Lung microvascular endothelial cell (primary cell): ENCODE measurements at regions not wholly inside any gene's neighbourhood (a gene's known extent, or its start where the extent isn't known, plus 50 kb on each side); places are given as distances from the start of the nearest gene placed in this dataset.

Experiments used
- DNase-seq, 2 donors: peaks; one replicate each; pipeline versions ENCODE4 v3.0.0 to v3.0.0-alpha.2; 2010; ENCODE audit warnings: low read depth in 2 of 2

GRCh38 chr17:79370126-79370525 lies 240.7 kb downstream of the RBFOX3 start:
- DNase-seq: no peak

DNA sequence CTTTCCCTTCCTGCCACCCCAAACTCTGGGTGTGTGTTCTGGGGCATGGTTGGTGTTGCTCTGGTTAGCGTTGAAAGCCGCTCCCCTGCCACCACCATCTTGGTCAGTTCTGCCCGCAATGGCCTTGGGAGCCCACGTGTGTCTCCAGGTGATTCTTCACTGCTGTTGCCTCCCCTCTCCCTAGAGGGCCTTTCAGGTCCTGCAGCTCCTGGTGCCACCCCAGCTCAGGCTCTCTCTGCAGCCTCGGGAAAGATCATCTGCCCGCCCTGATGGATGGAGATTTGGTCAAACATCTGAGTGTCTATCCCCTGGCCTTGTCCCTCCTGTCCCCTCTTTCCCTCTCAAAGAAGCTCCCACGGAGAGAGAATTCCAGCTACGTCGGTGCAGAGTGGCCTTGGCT lies 241.3 kb downstream of the RBFOX3 start:
- DNase-seq: no peak

GRCh38 chr17:79369001-79369400 lies 241.8 kb downstream of the RBFOX3 start:
- DNase-seq: no peak

GRCh38 chr17:79368521-79368920 lies 242.3 kb downstream of the RBFOX3 start:
- no peak for DNase-seq

DNA sequence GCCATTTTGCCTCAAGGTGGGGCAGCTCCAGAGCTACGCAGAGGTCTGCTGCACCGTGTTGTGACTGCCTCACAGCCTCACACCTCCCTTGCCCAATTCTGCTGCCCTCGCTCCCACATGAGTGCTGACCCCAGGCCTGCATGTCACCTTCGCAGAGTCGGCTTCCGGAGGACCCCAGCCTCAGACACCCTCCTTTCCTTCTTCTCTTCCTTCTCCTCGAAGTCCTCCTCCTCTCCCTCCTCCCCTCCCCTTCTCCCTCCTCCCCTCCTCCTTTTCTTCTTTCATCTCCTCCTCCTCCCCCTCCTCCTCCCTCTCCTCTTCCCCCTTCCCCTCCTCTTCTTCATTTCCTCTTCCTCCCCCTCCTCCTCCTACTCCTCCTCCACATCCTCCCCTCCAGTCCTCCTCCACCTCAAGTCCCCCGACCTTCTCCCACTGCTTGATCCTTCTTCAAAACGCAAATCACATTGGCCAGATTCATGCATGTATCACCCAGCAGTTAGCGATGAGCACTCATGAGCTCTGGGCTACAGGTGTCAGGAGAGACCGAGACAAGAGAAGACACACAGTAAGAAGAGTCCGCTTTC lies 243.8 kb downstream of the RBFOX3 start:
- DNase-seq: no peak

- DNase-seq: no peak
Observed at GRCh38 chr17:79365836-79366770, 244.7 kb downstream of the RBFOX3 start.

- DNase-seq: no peak
Observed at GRCh38 chr17:79365351-79365750, 245.5 kb downstream of the RBFOX3 start.

- no peak for DNase-seq
Observed at GRCh38 chr17:79364315-79365094, 246.3 kb downstream of the RBFOX3 start.

- no peak for DNase-seq
Observed at GRCh38 chr17:79363552-79364275, 247.1 kb downstream of the RBFOX3 start.

- no peak for DNase-seq
Observed at GRCh38 chr17:79362772-79363305, 248.0 kb downstream of the RBFOX3 start.

GRCh38 chr17:79361873-79362771 lies 248.7 kb downstream of the RBFOX3 start:
- DNase-seq: no peak

DNA sequence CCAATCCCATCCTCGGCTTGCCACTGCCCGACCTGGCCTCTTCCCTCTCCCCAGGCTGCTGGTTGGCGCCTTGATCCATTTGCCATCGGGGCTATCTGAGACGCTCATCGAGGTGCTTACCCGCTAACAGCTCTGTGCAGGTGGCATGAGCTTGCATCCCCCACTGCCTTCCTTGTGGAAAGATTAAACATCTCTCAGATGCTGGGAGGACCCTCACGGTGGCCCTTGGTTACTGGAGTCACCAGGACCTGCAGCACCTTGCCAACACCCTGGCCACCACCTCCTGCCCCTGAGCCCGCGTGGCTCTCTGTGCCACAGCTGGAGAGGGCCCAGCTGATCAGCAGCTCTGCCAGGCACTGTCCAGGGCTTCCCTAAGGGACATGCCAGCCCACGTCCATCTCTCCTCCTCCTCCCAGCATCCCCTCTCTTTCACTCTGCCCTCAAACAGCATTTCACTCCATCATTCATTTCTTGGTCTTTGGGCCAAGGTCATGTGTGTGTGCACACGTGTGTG lies 249.6 kb downstream of the RBFOX3 start:
- no peak for DNase-seq

GRCh38 chr17:79360196-79360595 lies 250.7 kb downstream of the RBFOX3 start:
- DNase-seq: no peak

GRCh38 chr17:79356839-79357447 lies 253.9 kb downstream of the RBFOX3 start:
- no peak for DNase-seq

DNA sequence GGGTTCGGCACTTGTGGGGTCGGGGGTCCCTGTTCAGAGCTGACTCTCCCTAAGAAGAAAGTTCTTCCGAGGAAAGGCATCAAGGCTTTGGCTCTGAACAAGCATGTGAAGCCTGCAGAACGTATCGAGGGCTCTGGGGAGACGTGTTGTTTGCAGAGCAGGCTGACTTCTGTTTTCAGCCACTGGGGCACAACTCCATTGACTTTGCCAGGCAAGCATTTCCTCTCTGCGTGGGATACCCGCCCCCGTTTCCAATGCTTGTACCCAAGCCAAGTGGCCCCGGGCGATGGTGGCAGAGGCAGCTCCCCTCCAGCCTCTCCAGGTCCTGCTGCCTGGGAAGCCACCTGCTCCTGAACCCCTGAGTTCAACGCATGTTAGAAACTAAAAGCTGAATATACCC lies 255.7 kb downstream of the RBFOX3 start:
- DNase-seq: no peak

DNA sequence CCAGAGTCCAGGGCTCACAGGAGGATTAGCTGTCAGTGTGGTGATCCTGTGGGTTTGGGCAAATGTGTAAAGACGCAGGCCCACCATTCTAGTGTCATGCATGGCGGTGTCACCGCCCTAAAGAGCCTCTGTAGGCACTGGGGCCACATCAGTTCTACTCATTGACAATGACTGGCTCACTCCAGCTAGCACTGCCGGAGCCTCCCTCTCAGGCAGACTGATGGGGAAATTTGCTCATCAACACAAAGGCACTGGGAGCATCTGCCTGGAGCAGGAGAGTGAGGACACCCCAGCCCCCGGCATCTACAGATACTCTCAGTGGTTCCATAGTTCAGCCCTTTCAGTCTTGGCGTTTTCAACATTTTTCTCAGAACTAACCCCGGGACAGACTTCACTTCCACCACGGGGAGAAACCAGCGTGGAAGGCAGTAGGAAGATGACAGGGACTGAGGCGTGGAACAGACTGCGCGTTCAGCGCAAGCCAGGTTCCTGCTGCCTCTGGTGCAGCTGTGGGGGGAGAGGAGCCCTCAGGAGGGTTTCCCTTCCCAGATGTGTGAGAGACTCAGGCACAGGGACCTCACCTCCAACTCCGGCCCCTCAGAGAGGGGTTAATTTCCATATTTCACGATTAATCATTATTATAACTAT lies 256.6 kb downstream of the RBFOX3 start:
- DNase-seq: no peak

DNA sequence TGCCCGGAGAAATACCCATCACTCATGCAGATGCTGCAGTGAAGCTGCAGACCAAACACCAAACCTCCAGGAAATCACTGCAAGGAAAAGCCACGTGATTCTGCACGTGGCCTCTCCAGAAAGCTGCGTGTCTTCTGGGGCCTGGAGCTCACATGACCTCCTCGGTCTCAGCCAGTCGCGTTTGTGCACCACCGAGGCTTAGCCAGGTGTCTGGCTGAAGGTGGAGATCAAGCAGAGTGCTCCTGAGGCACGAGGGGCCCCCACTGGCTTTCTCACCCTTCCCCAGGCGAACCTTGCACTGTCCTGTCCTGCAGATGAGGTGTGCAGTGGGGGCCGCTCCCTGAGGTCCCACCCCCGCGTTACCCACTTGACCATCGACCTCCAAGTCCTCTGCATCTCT lies 257.3 kb downstream of the RBFOX3 start:
- no peak for DNase-seq

DNA sequence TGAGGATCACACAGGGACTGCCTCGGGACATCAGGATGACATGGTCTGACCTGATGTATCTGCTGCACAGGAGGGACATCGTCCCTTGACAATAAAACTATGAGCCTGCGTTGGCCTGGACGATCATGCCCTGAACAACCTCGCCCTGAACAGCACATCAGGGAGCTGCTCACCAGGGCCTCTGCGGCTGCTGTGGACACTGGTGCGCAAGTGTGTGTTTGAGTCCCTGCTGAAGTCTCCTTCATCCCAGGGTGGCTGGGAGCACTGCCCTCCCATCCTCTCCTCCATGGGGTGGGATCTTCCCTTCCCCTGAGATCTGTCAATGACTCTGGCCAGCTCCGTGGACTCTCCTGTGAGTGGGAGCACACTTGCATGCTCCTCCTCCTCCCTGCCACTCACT lies 257.8 kb downstream of the RBFOX3 start:
- DNase-seq: no peak

DNA sequence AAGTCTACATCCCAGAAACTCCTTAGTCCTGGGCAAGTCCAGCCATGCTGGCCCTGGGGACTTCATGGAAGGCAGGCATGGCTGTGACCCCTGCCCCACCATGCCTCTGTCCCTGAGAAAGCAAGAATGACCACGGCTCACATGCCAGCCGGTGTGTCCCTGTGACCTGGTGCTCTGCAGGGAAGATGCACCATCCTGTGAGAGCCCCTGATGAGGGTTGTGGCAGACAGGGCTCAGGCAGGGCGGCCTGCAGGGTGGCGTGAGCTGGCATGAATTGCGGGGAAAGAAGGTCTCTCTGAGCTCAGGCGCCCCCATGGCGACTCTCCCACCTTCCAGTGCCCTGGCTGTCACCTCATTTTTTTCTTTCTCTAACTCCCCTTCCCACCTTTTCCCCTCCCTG lies 260.3 kb downstream of the RBFOX3 start:
- DNase-seq: no peak
